ENCODE measurements at regions not wholly inside any gene's neighbourhood (a gene's known extent, or its start where the extent isn't known, plus 50 kb on each side); places are given as distances from the start of the nearest gene placed in this dataset.

DNA sequence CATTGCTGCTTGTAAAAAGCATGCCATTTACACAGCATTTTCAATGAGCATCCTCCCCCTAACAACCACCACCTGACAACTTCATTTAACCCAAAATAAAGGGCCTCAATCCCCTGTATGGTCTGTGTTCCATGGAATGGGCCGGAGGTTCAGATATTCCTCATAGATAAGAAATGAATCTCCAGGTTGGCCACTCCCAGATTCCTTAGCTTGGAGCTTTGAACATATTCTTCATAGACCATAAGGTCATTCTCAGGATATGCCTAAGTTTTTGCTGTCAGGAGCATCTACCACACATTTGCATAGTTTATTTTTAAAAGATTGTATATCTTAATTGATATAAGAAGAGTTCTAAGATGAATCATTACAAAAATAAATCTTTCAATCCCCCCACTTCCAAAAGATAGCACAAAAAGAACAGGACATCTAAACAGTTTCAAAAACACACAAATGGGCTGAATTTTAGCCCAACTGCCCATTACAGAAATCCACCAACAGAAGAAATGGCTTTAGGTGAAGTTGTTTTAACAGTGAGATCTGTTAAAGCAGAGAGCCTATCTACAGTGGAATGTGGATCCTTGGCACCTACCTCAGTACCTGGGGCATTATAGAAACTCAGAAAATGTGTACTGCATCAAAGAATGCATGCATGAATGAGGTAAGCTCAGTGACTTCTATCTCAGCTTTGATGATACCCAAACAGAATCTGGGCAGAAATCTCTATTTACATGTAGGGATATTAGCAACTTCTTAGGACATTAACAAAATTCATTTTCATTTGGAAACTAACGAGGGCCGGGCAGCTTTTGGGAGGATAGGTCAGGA, 179.8 kb downstream of the SEC61B start:
- Histone ChIP-seq H3K4me3 (ENCODE audit: low read length) (no peak overlapping the region), H3K36me3 (ENCODE audit: control insufficient read depth, insufficient read depth, low read length, severe bottlenecking) (no peaks in the 10 kb centered on the region), H3K9me3 (ENCODE audit: control insufficient read depth, low read length) (no peaks in the 10 kb centered on the region), H3K4me1 (ENCODE audit: control insufficient read depth, insufficient read depth, low read length) (no peaks in the 10 kb centered on the region), H3K9ac (ENCODE audit: low read length) (no peak overlapping the region), H3K27me3 (replicated peaks; ENCODE audit: control insufficient read depth, insufficient read depth, low read length) (no peaks in the 10 kb centered on the region)
- DNase-seq (ENCODE audit: low read depth): peak; percentile 12

DNA sequence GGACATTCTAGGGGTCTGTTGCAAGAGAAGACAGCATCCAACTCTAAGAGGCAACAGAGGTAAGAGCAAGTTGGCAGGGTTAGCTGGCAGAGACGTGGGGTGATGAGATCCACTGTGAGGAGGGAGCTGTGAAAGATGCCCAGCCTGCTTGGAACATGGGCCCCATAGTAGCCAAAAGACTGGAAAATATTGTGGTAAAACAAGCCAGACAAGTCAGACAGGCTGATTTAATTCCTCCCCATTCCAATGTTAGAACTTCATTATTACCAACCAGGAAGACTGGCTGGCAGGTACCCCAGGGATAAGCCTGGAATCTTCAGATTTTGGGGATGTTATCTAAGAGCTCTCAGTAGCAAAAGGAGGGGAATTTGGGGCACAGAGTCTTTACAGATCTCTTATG, 181.3 kb downstream of the SEC61B start:
- no peak for DNase-seq (ENCODE audit: low read depth)
- Histone ChIP-seq H3K4me1 (ENCODE audit: control insufficient read depth, insufficient read depth, low read length) (no peaks in the 10 kb centered on the region), H3K9me3 (ENCODE audit: control insufficient read depth, low read length) (no peaks in the 10 kb centered on the region), H3K36me3 (ENCODE audit: control insufficient read depth, insufficient read depth, low read length, severe bottlenecking) (no peaks in the 10 kb centered on the region), H3K4me3 (ENCODE audit: low read length) (no peak overlapping the region), H3K27me3 (replicated peaks; ENCODE audit: control insufficient read depth, insufficient read depth, low read length) (no peaks in the 10 kb centered on the region), H3K9ac (ENCODE audit: low read length) (no peak overlapping the region)

DNA sequence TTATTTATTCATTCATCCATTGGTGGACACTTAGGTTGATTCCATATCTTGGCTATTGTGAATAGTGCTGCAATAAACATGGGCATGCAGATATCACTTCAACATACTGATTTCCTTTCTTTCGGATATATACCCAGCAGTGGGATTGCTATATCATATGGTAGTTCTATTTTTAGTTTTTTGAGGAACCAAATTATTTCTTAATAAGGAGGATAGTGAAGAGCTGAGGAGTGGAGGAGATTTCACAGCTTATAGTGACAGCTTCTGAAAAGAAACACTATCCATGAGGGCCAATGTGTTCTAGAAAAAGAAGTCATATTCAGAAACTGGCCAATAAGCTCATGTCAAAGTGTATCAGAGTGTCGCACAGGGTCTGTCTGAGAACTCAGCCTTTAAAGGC, 183.3 kb downstream of the SEC61B start:
- H3K9me3 ChIP-seq (ENCODE audit: control insufficient read depth, low read length): no peaks in the 10 kb centered on the region

DNA sequence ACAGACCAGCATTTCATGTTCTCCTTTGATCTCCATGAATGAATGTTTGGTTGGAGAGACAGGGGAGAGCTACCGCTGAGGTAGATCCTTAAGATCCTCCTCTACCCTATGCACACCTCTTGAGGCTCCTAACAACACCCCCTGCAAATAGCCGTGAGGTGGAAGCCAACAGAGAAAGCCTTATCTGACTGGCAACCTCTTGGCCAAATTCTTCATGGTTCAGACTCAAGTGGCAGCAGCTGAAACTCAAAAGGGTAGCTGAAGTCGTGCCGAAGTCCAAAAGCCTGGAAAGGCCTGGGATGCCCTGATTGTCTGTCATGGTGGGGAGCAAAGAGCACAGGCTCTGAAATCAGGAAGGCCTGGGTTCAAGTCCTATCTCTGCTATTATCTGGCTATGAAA, 184.9 kb downstream of the SEC61B start:
- Histone ChIP-seq H3K36me3 (ENCODE audit: control insufficient read depth, insufficient read depth, low read length, severe bottlenecking) (no peaks in the 10 kb centered on the region), H3K27me3 (replicated peaks; ENCODE audit: control insufficient read depth, insufficient read depth, low read length) (no peaks in the 10 kb centered on the region), H3K9ac (ENCODE audit: low read length) (no peak overlapping the region), H3K9me3 (ENCODE audit: control insufficient read depth, low read length) (peaks cover 5% of the 10 kb centered on the region), H3K4me1 (ENCODE audit: control insufficient read depth, insufficient read depth, low read length) (no peaks in the 10 kb centered on the region), H3K4me3 (ENCODE audit: low read length) (no peak overlapping the region)
- no peak for DNase-seq (ENCODE audit: low read depth)

More for the DNA sequence above, 183.3 kb downstream of the SEC61B start:
- no peak for DNase-seq (ENCODE audit: low read depth)
- Histone ChIP-seq H3K4me1 (ENCODE audit: control insufficient read depth, insufficient read depth, low read length) (no peaks in the 10 kb centered on the region), H3K9ac (ENCODE audit: low read length) (no peak overlapping the region), H3K4me3 (ENCODE audit: low read length) (no peak overlapping the region), H3K36me3 (ENCODE audit: control insufficient read depth, insufficient read depth, low read length, severe bottlenecking) (no peaks in the 10 kb centered on the region), H3K27me3 (replicated peaks; ENCODE audit: control insufficient read depth, insufficient read depth, low read length) (no peaks in the 10 kb centered on the region)

DNA sequence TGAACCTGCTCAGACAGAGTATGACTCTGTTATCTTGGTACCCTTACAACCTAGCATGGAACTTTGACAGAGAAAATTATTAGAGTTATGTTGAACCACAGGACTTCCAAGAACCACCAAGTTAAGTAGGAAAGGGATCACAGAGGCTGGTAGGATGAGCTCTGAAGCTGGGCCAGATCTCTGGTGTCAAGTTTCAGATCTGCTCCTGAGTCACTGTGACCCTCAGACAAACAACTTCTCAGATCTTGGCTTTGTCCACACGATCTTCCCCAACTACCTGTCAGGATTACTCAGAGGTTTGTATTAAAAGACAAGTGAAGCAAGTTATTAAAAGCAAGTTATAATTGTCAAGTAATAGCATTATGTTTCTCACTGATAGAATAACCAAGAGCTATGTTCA, 189.0 kb downstream of the SEC61B start:
- H3K36me3 ChIP-seq (ENCODE audit: control insufficient read depth, insufficient read depth, low read length, severe bottlenecking): no peaks in the 10 kb centered on the region
- H3K27me3 ChIP-seq (replicated peaks; ENCODE audit: control insufficient read depth, insufficient read depth, low read length): no peaks in the 10 kb centered on the region
- peaks cover 5% of the 10 kb centered on the region for H3K9me3 ChIP-seq (ENCODE audit: control insufficient read depth, low read length)
- H3K9ac ChIP-seq (ENCODE audit: low read length): no peak overlapping the region
- no peaks in the 10 kb centered on the region for H3K4me1 ChIP-seq (ENCODE audit: control insufficient read depth, insufficient read depth, low read length)
- no peak for DNase-seq (ENCODE audit: low read depth)
- no peak overlapping the region for H3K4me3 ChIP-seq (ENCODE audit: low read length)

DNA sequence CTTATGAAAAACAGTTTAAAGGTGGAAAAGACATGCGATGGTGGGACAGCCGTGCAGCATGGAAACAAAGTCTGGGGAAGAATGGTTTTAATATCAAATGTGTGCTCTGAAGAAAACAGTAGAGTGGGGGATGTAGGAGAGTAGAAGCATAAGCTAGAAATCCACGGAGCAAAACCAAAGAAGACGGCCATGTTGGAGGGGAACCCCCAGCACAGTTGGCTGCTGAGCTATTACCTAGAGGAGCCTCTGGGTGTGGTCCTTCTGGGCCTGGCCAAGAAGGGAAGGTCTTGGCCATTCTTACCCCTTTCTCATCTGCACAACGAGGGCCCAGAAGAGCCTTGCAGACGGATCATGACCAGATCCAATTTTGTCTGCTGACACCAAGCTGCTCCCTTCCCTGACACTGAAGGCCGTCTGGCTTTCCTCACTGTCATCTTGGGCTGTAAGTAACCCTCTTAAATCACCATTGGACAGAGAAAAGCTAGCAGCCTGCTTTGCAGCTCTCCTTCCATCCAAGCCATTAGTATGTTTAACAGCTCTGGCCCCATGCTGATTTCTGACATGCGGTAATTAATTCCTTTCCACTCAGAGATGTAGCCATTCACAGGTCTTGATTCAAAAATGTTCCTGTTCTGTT, 189.5 kb downstream of the SEC61B start:
- no peak overlapping the region for H3K9ac ChIP-seq (ENCODE audit: low read length)
- no peaks in the 10 kb centered on the region for H3K27me3 ChIP-seq (replicated peaks; ENCODE audit: control insufficient read depth, insufficient read depth, low read length)
- no peak overlapping the region for H3K4me3 ChIP-seq (ENCODE audit: low read length)
- no peak for DNase-seq (ENCODE audit: low read depth)
- H3K4me1 ChIP-seq (ENCODE audit: control insufficient read depth, insufficient read depth, low read length): no peaks in the 10 kb centered on the region
- peaks cover 5% of the 10 kb centered on the region for H3K9me3 ChIP-seq (ENCODE audit: control insufficient read depth, low read length)
- H3K36me3 ChIP-seq (ENCODE audit: control insufficient read depth, insufficient read depth, low read length, severe bottlenecking): no peaks in the 10 kb centered on the region

DNA sequence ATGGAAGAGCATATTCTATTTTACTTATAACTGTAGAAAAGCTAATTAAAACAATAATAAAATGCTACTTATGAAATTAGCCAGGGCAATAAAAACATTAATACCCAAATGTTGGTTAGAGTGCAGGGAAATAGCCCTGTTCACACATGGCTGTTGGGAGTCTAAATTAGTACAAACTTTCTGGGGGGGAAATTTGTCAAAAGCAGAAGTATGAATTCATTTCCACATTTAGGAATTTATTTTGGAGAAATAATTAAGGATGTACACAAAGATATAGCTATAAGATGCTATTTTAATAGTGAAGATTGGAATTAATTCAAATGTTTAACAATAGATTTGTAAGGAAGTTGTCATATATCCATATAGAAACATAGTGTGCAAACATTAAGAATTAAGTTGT, 190.5 kb downstream of the SEC61B start:
- Histone ChIP-seq H3K9me3 (ENCODE audit: control insufficient read depth, low read length) (peaks cover 5% of the 10 kb centered on the region), H3K4me3 (ENCODE audit: low read length) (no peak overlapping the region), H3K36me3 (ENCODE audit: control insufficient read depth, insufficient read depth, low read length, severe bottlenecking) (no peaks in the 10 kb centered on the region), H3K4me1 (ENCODE audit: control insufficient read depth, insufficient read depth, low read length) (no peaks in the 10 kb centered on the region), H3K27me3 (replicated peaks; ENCODE audit: control insufficient read depth, insufficient read depth, low read length) (no peaks in the 10 kb centered on the region), H3K9ac (ENCODE audit: low read length) (no peak overlapping the region)
- DNase-seq (ENCODE audit: low read depth): no peak

DNA sequence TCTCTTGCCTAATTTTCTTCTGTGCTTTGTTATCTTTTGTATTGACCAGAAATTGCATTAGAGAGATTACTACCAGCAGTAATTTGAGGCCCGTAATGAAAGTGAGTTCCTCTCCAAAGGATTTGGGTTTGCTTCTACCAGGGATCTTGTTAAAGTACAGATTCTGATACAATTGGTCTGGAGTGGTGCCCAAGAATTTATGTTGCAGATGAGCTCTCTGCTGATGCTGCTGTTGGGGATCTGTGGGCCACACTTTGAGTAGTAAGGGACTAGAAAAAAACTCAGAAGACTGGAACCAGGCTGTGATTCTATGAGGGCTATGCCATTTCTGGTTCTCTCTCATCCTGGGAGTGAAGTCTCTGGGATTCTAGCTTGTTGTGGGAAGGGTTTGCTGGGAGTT, 192.2 kb downstream of the SEC61B start:
- no peak overlapping the region for H3K9ac ChIP-seq (ENCODE audit: low read length)
- H3K4me1 ChIP-seq (ENCODE audit: control insufficient read depth, insufficient read depth, low read length): peaks cover 6% of the 10 kb centered on the region
- H3K36me3 ChIP-seq (ENCODE audit: control insufficient read depth, insufficient read depth, low read length, severe bottlenecking): no peaks in the 10 kb centered on the region
- no peaks in the 10 kb centered on the region for H3K27me3 ChIP-seq (replicated peaks; ENCODE audit: control insufficient read depth, insufficient read depth, low read length)
- H3K4me3 ChIP-seq (ENCODE audit: low read length): no peak overlapping the region
- peaks cover 5% of the 10 kb centered on the region for H3K9me3 ChIP-seq (ENCODE audit: control insufficient read depth, low read length)
- no peak for DNase-seq (ENCODE audit: low read depth)

DNA sequence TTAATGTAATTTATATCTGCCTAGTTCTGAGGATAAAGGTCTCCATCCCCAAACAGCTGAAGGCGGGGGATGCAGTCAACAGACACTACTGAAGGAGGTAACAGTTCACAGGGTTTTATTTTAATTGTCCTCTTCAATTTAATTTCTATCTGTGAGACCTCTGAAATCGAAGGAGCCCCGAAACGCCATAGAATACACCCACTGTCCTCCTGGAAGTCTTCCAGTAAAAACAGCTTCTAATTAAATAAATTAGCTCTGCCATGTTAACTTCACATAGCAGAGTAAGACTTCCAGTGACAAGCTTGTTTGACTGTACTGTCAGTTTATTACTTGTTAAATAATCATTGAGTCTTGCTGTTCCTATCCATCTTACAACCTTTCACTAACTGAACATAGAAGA, 193.5 kb downstream of the SEC61B start:
- H3K4me1 ChIP-seq (ENCODE audit: control insufficient read depth, insufficient read depth, low read length): peaks cover 8% of the 10 kb centered on the region
- no peak overlapping the region for H3K4me3 ChIP-seq (ENCODE audit: low read length)
- no peaks in the 10 kb centered on the region for H3K27me3 ChIP-seq (replicated peaks; ENCODE audit: control insufficient read depth, insufficient read depth, low read length)
- H3K9me3 ChIP-seq (ENCODE audit: control insufficient read depth, low read length): peaks cover 5% of the 10 kb centered on the region
- no peak overlapping the region for H3K9ac ChIP-seq (ENCODE audit: low read length)
- no peaks in the 10 kb centered on the region for H3K36me3 ChIP-seq (ENCODE audit: control insufficient read depth, insufficient read depth, low read length, severe bottlenecking)
- no peak for DNase-seq (ENCODE audit: low read depth)

DNA sequence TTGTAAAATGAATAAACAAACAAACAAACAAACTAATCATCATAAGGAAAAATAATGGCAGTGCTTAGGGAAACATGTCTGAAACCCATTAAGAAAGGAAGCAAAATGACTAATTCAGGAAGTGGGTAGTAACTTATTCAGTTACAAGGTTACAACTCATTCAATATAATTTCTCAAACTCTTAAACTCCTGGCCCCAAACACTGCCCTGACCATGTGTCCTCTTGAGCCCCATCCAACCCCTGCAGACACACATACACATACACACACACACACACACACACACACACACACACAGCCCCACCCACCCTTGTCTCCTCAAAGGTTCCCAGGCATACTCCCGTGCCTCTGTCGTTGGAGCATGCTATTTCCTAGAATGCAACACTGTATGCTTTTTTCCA, 193.9 kb downstream of the SEC61B start:
- DNase-seq (ENCODE audit: low read depth): no peak
- no peaks in the 10 kb centered on the region for H3K36me3 ChIP-seq (ENCODE audit: control insufficient read depth, insufficient read depth, low read length, severe bottlenecking)
- no peak overlapping the region for H3K4me3 ChIP-seq (ENCODE audit: low read length)
- no peaks in the 10 kb centered on the region for H3K27me3 ChIP-seq (replicated peaks; ENCODE audit: control insufficient read depth, insufficient read depth, low read length)
- H3K9ac ChIP-seq (ENCODE audit: low read length): no peak overlapping the region
- H3K9me3 ChIP-seq (ENCODE audit: control insufficient read depth, low read length): peaks cover 5% of the 10 kb centered on the region
- peaks cover 8% of the 10 kb centered on the region for H3K4me1 ChIP-seq (ENCODE audit: control insufficient read depth, insufficient read depth, low read length)

DNA sequence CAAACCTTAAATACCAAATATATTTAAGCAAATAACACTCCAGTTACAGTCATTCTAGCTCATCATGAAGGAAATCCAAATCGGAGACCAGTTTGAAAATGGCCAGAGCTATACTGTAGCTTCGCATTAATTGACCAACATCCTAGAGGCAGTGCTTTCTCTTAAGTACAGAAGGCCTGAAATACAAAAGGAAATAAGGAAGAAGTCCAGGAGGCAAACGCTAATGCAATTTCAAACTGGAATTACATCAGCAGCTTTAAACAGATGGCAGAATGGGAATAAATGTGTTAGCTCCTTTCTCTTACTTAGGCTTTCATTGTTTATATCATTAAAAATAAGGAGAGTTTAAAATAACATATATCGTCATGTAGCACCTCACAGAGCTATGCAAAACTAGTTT, 197.0 kb downstream of the SEC61B start:
- Histone ChIP-seq H3K4me1 (ENCODE audit: control insufficient read depth, insufficient read depth, low read length) (peaks cover 8% of the 10 kb centered on the region), H3K36me3 (ENCODE audit: control insufficient read depth, insufficient read depth, low read length, severe bottlenecking) (no peaks in the 10 kb centered on the region), H3K4me3 (ENCODE audit: low read length) (no peak overlapping the region), H3K27me3 (replicated peaks; ENCODE audit: control insufficient read depth, insufficient read depth, low read length) (no peaks in the 10 kb centered on the region), H3K9me3 (ENCODE audit: control insufficient read depth, low read length) (no peaks in the 10 kb centered on the region), H3K9ac (ENCODE audit: low read length) (no peak overlapping the region)
- no peak for DNase-seq (ENCODE audit: low read depth)
